Erythroblast (primary cell): ENCODE measurements at regions not wholly inside any gene's neighbourhood (a gene's known extent, or its start where the extent isn't known, plus 50 kb on each side); places are given as distances from the start of the nearest gene placed in this dataset.

Source experiments
- GATA1 ChIP-seq: IDR thresholded peaks from 2 replicates; pipeline ENCODE4 v1.6.1; 2011; ENCODE audit warnings: low read depth, mild to moderate bottlenecking, control low read depth, low read length, moderate library complexity
- POLR2A ChIP-seq: IDR thresholded peaks from 2 replicates; pipeline ENCODE4 v1.6.1; 2011; ENCODE audit warnings: mild to moderate bottlenecking, low read length

DNA sequence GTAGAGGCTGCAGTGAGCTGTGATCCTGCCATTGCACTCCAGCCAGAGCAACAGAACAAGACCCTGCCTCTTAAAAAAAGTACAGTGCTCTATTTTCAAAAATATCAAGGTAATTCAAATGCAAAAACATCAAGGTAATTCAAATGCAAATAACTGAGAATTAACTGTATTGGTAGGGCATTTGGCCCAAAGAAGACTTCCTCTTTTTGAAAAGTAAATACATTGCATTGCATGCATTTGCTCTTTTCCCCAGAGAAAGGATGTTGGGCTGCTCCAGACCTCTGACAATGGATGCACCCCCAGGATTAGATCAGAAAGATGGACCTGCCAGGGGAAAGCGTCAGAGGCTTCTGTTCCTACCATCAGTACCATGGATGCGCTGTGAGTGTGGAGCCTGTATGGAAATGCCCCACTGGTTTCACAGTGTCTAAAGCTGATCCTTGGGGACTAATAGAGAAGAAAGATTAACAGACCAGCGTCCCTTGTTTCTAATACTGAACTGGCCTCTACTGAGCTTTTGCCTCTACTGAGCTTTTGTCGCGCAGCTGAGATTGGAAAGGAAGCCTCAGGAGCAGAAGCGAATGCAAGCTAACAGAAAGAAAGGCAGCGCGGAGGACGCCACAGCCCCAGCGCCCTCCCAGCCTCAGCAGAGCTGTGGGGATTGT, 93.5 kb upstream of the LYZL2 start:
- TF ChIP-seq POLR2A (no peak), GATA1 (no peak)
